HEK293 (cell line): ENCODE measurements at regions not wholly inside any gene's neighbourhood (a gene's known extent, or its start where the extent isn't known, plus 50 kb on each side); places are given as distances from the start of the nearest gene placed in this dataset.

Source experiments
- GFI1B ChIP-seq: fragments of 450-650 bp; formaldehyde crosslinking; IDR thresholded peaks from 2 replicates; pipeline ENCODE4 v1.5.1; 2016; ENCODE audit warnings: missing biosample characterization, missing genetic modification characterization
- KLF16 ChIP-seq: fragments of 450-650 bp; formaldehyde crosslinking; IDR thresholded peaks from 2 replicates; pipeline ENCODE4 v1.5.1; 2017; ENCODE audit warnings: missing biosample characterization, missing genetic modification characterization
- MYNN ChIP-seq: fragments of 450-650 bp; formaldehyde crosslinking; IDR thresholded peaks from 2 replicates; pipeline ENCODE4 v1.5.1; 2016; ENCODE audit warnings: missing biosample characterization, missing genetic modification characterization, borderline replicate concordance
- TCF7L2 ChIP-seq: IDR thresholded peaks from 2 replicates; pipeline ENCODE4 v1.6.1; 2011; ENCODE audit warnings: low read depth, mild to moderate bottlenecking, inconsistent platforms, low read length, moderate library complexity, borderline replicate concordance
- YY1 ChIP-seq: fragments of 450-650 bp; formaldehyde crosslinking; IDR thresholded peaks from 2 replicates; pipeline ENCODE4 v1.5.1; 2018; ENCODE audit warnings: missing biosample characterization, missing genetic modification characterization
- ZNF146 ChIP-seq: fragments of 450-650 bp; formaldehyde crosslinking; IDR thresholded peaks from 2 replicates; pipeline ENCODE4 v1.5.1; 2016; ENCODE audit warnings: missing biosample characterization, missing genetic modification characterization
- ZNF548 ChIP-seq: fragments of 450-650 bp; formaldehyde crosslinking; IDR thresholded peaks from 2 replicates; pipeline ENCODE4 v1.5.1; 2016; ENCODE audit warnings: missing biosample characterization, missing genetic modification characterization
- ZNF561 ChIP-seq: fragments of 450-650 bp; IDR thresholded peaks from 2 replicates; pipeline ENCODE4 v1.5.1; 2018; ENCODE audit warnings: missing biosample characterization, missing genetic modification characterization, borderline replicate concordance
- TF ChIP-seq, protein P1 (sequence below): fragments of 450-650 bp; formaldehyde crosslinking; IDR thresholded peaks from 2 replicates; pipeline ENCODE4 v1.5.1; 2017; ENCODE audit warnings: missing biosample characterization, missing genetic modification characterization
- TF ChIP-seq, protein P2 (sequence below): fragments of 450-650 bp; formaldehyde crosslinking; IDR thresholded peaks from 2 replicates; pipeline ENCODE4 v1.5.1; 2016; ENCODE audit warnings: missing biosample characterization, missing genetic modification characterization
- TF ChIP-seq, protein P3 (sequence below): fragments of 450-650 bp; formaldehyde crosslinking; IDR thresholded peaks from 2 replicates; pipeline ENCODE4 v1.5.1; 2016; ENCODE audit warnings: missing biosample characterization, missing genetic modification characterization
- TF ChIP-seq, protein P4 (sequence below): fragments of 450-650 bp; formaldehyde crosslinking; optimal IDR thresholded peaks from 2 replicates; pipeline ENCODE3; 2016; ENCODE audit warnings: missing biosample characterization, mild to moderate bottlenecking, missing genetic modification characterization

DNA sequence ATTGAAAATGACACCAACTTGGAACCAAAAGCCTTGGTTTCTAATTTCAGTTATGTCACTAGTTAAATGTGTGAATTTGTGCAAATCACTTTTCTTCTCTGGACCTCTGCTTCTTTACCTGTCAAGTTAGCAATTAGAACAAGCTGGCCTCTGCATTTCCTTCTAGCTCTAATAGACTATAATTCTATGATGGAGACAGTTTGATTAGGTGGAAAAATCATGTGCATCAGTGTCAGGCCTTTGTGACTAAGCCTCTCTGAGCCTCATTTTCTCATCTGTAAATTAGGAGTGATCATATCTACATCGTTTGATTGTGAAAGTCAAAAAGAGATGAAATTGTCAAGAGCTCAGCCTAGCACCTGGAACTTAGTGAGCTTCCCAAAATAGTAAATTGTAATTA, 712.9 kb downstream of the MECOM start:
- TF ChIP-seq, protein P1, sequence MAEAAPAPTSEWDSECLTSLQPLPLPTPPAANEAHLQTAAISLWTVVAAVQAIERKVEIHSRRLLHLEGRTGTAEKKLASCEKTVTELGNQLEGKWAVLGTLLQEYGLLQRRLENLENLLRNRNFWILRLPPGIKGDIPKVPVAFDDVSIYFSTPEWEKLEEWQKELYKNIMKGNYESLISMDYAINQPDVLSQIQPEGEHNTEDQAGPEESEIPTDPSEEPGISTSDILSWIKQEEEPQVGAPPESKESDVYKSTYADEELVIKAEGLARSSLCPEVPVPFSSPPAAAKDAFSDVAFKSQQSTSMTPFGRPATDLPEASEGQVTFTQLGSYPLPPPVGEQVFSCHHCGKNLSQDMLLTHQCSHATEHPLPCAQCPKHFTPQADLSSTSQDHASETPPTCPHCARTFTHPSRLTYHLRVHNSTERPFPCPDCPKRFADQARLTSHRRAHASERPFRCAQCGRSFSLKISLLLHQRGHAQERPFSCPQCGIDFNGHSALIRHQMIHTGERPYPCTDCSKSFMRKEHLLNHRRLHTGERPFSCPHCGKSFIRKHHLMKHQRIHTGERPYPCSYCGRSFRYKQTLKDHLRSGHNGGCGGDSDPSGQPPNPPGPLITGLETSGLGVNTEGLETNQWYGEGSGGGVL (tag by site-specific recombination) = no peak
- no peak for TF ChIP-seq ZNF146 (tag by site-specific recombination)
- no peak for TF ChIP-seq TCF7L2
- no peak for TF ChIP-seq ZNF548
- TF ChIP-seq, protein P2, sequence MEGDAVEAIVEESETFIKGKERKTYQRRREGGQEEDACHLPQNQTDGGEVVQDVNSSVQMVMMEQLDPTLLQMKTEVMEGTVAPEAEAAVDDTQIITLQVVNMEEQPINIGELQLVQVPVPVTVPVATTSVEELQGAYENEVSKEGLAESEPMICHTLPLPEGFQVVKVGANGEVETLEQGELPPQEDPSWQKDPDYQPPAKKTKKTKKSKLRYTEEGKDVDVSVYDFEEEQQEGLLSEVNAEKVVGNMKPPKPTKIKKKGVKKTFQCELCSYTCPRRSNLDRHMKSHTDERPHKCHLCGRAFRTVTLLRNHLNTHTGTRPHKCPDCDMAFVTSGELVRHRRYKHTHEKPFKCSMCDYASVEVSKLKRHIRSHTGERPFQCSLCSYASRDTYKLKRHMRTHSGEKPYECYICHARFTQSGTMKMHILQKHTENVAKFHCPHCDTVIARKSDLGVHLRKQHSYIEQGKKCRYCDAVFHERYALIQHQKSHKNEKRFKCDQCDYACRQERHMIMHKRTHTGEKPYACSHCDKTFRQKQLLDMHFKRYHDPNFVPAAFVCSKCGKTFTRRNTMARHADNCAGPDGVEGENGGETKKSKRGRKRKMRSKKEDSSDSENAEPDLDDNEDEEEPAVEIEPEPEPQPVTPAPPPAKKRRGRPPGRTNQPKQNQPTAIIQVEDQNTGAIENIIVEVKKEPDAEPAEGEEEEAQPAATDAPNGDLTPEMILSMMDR (tag by site-specific recombination) = no peak
- TF ChIP-seq, protein P3, sequence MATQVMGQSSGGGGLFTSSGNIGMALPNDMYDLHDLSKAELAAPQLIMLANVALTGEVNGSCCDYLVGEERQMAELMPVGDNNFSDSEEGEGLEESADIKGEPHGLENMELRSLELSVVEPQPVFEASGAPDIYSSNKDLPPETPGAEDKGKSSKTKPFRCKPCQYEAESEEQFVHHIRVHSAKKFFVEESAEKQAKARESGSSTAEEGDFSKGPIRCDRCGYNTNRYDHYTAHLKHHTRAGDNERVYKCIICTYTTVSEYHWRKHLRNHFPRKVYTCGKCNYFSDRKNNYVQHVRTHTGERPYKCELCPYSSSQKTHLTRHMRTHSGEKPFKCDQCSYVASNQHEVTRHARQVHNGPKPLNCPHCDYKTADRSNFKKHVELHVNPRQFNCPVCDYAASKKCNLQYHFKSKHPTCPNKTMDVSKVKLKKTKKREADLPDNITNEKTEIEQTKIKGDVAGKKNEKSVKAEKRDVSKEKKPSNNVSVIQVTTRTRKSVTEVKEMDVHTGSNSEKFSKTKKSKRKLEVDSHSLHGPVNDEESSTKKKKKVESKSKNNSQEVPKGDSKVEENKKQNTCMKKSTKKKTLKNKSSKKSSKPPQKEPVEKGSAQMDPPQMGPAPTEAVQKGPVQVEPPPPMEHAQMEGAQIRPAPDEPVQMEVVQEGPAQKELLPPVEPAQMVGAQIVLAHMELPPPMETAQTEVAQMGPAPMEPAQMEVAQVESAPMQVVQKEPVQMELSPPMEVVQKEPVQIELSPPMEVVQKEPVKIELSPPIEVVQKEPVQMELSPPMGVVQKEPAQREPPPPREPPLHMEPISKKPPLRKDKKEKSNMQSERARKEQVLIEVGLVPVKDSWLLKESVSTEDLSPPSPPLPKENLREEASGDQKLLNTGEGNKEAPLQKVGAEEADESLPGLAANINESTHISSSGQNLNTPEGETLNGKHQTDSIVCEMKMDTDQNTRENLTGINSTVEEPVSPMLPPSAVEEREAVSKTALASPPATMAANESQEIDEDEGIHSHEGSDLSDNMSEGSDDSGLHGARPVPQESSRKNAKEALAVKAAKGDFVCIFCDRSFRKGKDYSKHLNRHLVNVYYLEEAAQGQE (tag by site-specific recombination) = no peak
- no peak for TF ChIP-seq GFI1B
- TF ChIP-seq ZNF561 (tag by site-specific recombination) = no peak
- no peak for TF ChIP-seq MYNN (tag by site-specific recombination)
- TF ChIP-seq YY1 (tag by site-specific recombination) = no peak
- TF ChIP-seq, protein P4, sequence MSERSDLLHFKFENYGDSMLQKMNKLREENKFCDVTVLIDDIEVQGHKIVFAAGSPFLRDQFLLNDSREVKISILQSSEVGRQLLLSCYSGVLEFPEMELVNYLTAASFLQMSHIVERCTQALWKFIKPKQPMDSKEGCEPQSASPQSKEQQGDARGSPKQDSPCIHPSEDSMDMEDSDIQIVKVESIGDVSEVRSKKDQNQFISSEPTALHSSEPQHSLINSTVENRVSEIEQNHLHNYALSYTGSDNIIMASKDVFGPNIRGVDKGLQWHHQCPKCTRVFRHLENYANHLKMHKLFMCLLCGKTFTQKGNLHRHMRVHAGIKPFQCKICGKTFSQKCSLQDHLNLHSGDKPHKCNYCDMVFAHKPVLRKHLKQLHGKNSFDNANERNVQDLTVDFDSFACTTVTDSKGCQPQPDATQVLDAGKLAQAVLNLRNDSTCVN (tag by site-specific recombination) = no peak
- TF ChIP-seq KLF16 (tag by site-specific recombination) = no peak
